OCI-LY1 (cell line): ENCODE measurements at regions not wholly inside any gene's neighbourhood (a gene's known extent, or its start where the extent isn't known, plus 50 kb on each side); places are given as distances from the start of the nearest gene placed in this dataset.
A peak's percentile ranks its signal among the peaks of the same experiment; 100 is the strongest.
"Not testable (repeated sequence)": the region's sequence is repeated elsewhere in the genome, so short reads cannot be mapped to it uniquely, and the experiment has no call there.

ENCODE experiments used
- H2AFZ ChIP-seq: fragments of 200-600 bp; sonication (generic), shearing (Covaris generic); 2 replicates; pipeline ENCODE4 v1.6.0; 2014; ENCODE audit warnings: antibody characterized with exemption, mild to moderate bottlenecking, low read length
- H3F3A ChIP-seq: fragments of 200-600 bp; sonication (generic), shearing (Covaris generic); 2 replicates; pipeline ENCODE4 v1.6.0; 2014; ENCODE audit warnings: mild to moderate bottlenecking, antibody characterized with exemption, low read length, moderate library complexity; ENCODE audit not compliant: insufficient read depth
- H3K27ac ChIP-seq: fragments of 200-600 bp; sonication (generic); 2 replicates; pipeline ENCODE4 v1.5.1; 2014; ENCODE audit warnings: low read length, mixed run types, mild to moderate bottlenecking, low read depth; ENCODE audit not compliant: poor library complexity, severe bottlenecking
- H3K27me3 ChIP-seq: fragments of 200-600 bp; sonication (generic); 2 replicates; pipeline ENCODE4 v1.6.0; 2014; ENCODE audit warnings: antibody characterized with exemption, mild to moderate bottlenecking, low read length, moderate library complexity; ENCODE audit not compliant: insufficient read depth
- H3K36me3 ChIP-seq: fragments of 200-600 bp; sonication (generic); 2 replicates; pipeline ENCODE4 v1.6.1; 2014; ENCODE audit warnings: mild to moderate bottlenecking, antibody characterized with exemption, low read length, moderate library complexity, mixed read lengths; ENCODE audit not compliant: insufficient read depth
- H3K4me1 ChIP-seq: fragments of 200-600 bp; sonication (generic); 2 replicates; pipeline ENCODE4 v1.5.1; 2014; ENCODE audit warnings: mild to moderate bottlenecking, low read length, moderate library complexity; ENCODE audit not compliant: insufficient read depth, severe bottlenecking
- H3K4me2 ChIP-seq: fragments of 200-600 bp; sonication (generic), shearing (Covaris generic); 2 replicates; pipeline ENCODE4 v1.6.1; 2014; ENCODE audit warnings: low read length
- H3K4me3 ChIP-seq: fragments of 200-600 bp; sonication (generic); 2 replicates; pipeline ENCODE4 v1.5.1; 2014; ENCODE audit warnings: low read length, low read depth, mild to moderate bottlenecking, mixed read lengths; ENCODE audit not compliant: poor library complexity, severe bottlenecking
- H3K79me2 ChIP-seq: fragments of 200-600 bp; shearing (Covaris generic); 2 replicates; pipeline ENCODE4 v1.6.1; 2016; ENCODE audit warnings: mixed run types, low read length, mixed read lengths; ENCODE audit not compliant: insufficient read depth
- H3K9ac ChIP-seq: fragments of 200-600 bp; sonication (generic), shearing (Covaris generic); 2 replicates; pipeline ENCODE4 v1.6.1; 2014; ENCODE audit warnings: mild to moderate bottlenecking, low read length, mixed read lengths
- H3K9me2 ChIP-seq: fragments of 200-600 bp; sonication (generic), shearing (Covaris generic); 2 replicates; pipeline ENCODE4 v1.6.1; 2014; ENCODE audit warnings: low read depth, mild to moderate bottlenecking, low read length, mixed read lengths
- H3K9me3 ChIP-seq: fragments of 200-600 bp; shearing (Covaris generic); 2 replicates; pipeline ENCODE4 v1.6.1; 2014; ENCODE audit warnings: low read length, mixed read lengths
- H4K20me1 ChIP-seq: fragments of 200-600 bp; sonication (generic), shearing (Covaris generic); 2 replicates; pipeline ENCODE4 v1.6.0; 2016; ENCODE audit warnings: mild to moderate bottlenecking, low read length; ENCODE audit not compliant: insufficient read depth
- CTCF ChIP-seq: fragments of 200-600 bp; sonication (generic), shearing (Covaris generic); IDR thresholded peaks from 2 replicates; pipeline ENCODE4 v1.5.1; 2017; ENCODE audit warnings: mild to moderate bottlenecking, antibody characterized with exemption, low read length, moderate library complexity, mixed read lengths
- EZH2 ChIP-seq: fragments of 200-600 bp; sonication (generic), shearing (Covaris generic); IDR thresholded peaks from 2 replicates; pipeline ENCODE4 v1.8.0; 2017; ENCODE audit warnings: borderline replicate concordance, mixed run types, mild to moderate bottlenecking, antibody characterized with exemption, low read length, moderate library complexity, mixed read lengths

- Histone ChIP-seq H3K27me3 (no peaks in the 10 kb centered on the region), H3K36me3 (no peaks in the 10 kb centered on the region), H3K27ac (no peak overlapping the region), H2AFZ (no peak overlapping the region), H3K4me2 (no peak overlapping the region), H3K4me3 (no peak overlapping the region), H3K9ac (no peak overlapping the region), H3K79me2 (no peaks in the 10 kb centered on the region), H3F3A (no peaks in the 10 kb centered on the region), H3K9me2 (no peaks in the 10 kb centered on the region), H3K4me1 (no peaks in the 10 kb centered on the region), H4K20me1 (no peaks in the 10 kb centered on the region), H3K9me3 (no peaks in the 10 kb centered on the region)
- no peak for TF ChIP-seq CTCF
- TF ChIP-seq EZH2: no peak
Observed at GRCh38 chr1:104028416-104029035, 278.8 kb downstream of the AMY1C start.

- Histone ChIP-seq H3K4me1 (no peaks in the 10 kb centered on the region), H2AFZ (no peak overlapping the region), H3K9me3 (no peaks in the 10 kb centered on the region), H3K4me3 (no peak overlapping the region), H3K4me2 (no peak overlapping the region), H3K79me2 (no peaks in the 10 kb centered on the region), H3K9me2 (no peaks in the 10 kb centered on the region), H3F3A (no peaks in the 10 kb centered on the region), H3K36me3 (no peaks in the 10 kb centered on the region), H3K27me3 (no peaks in the 10 kb centered on the region), H3K9ac (no peak overlapping the region), H4K20me1 (no peaks in the 10 kb centered on the region), H3K27ac (no peak overlapping the region)
- no peak for TF ChIP-seq CTCF
- TF ChIP-seq EZH2: no peak
Observed at GRCh38 chr1:104029456-104029970, 279.8 kb downstream of the AMY1C start.

GRCh38 chr1:104056786-104057185 is 307.1 kb downstream of the AMY1C start:
- Histone ChIP-seq H4K20me1 (no peaks in the 10 kb centered on the region), H3K27ac (peak overlapping the region; percentile 25), H3K9ac (no peak overlapping the region), H3F3A (no peaks in the 10 kb centered on the region), H2AFZ (peak overlapping the region; percentile 9), H3K4me3 (no peak overlapping the region), H3K4me2 (peak overlapping the region; percentile 50; the same call in 1 of the 2 replicates), H3K79me2 (no peaks in the 10 kb centered on the region), H3K36me3 (no peaks in the 10 kb centered on the region), H3K27me3 (no peaks in the 10 kb centered on the region), H3K4me1 (peaks cover 32% of the 10 kb centered on the region), H3K9me2 (no peaks in the 10 kb centered on the region), H3K9me3 (no peaks in the 10 kb centered on the region)
- TF ChIP-seq CTCF (no peak), EZH2 (no peak)

GRCh38 chr1:104057219-104057898 is 307.7 kb downstream of the AMY1C start:
- not testable (repeated sequence) for H3K27me3 ChIP-seq, H3K9me3 ChIP-seq, H3F3A ChIP-seq, H3K36me3 ChIP-seq, H3K9me2 ChIP-seq, H4K20me1 ChIP-seq, H3K79me2 ChIP-seq
- peak overlapping the region; percentile 50; the same call in 1 of the 2 replicates for H3K4me2 ChIP-seq
- peak overlapping the region; percentile 11 for H3K4me3 ChIP-seq
- H3K9ac ChIP-seq: peak overlapping the region; percentile 35; the same call in 1 of the 2 replicates
- H3K4me1 ChIP-seq: peaks cover 32% of the 10 kb centered on the region
- peak overlapping the region; percentile 39 for H3K27ac ChIP-seq
- H2AFZ ChIP-seq: peak overlapping the region; percentile 73

DNA sequence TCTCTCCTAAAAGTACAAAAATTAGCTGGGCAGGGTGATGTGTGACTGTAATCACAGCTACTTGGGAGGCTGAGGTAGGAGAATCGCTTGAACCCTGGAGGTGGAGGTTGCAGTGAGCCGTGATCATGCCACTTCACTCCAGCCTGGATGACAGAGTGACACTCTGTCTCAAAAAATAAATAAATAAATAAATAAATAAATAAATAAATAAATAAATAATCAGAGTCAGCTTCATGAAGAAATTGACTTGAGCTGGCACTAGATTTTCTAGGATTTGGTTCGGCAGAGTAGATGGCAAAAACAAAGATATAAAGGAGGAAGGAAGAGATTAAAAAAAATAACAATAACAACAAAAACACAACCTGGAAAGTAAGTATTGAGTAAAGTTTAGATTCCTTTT is 311.9 kb downstream of the AMY1C start:
- H4K20me1 ChIP-seq, H3K9me2 ChIP-seq, H3K9ac ChIP-seq, H3K4me3 ChIP-seq, H3K79me2 ChIP-seq, H3F3A ChIP-seq, H3K4me2 ChIP-seq, H3K27me3 ChIP-seq, H2AFZ ChIP-seq, H3K27ac ChIP-seq, H3K36me3 ChIP-seq, H3K9me3 ChIP-seq: not testable (repeated sequence)
- peaks cover 15% of the 10 kb centered on the region for H3K4me1 ChIP-seq
